Right lobe of liver (tissue), 6 donors: ENCODE measurements at regions not wholly inside any gene's neighbourhood (a gene's known extent, or its start where the extent isn't known, plus 50 kb on each side); places are given as distances from the start of the nearest gene placed in this dataset.

Experiments used
- ATAC-seq, 4 donors: fragments of 200-7000 bp; cut with Tn5 transposase; one replicate each; pipeline ENCODE4 v1.9.1; 2020; ENCODE audit warnings: mild to moderate bottlenecking in 4 of 4, moderate library complexity in 4 of 4
- DNase-seq, 3 donors: peaks; one replicate each; pipeline ENCODE4 v3.0.0-alpha.2; 2020
- H3K27ac ChIP-seq, 3 donors: fragments of 200-600 bp; one replicate each; pipeline ENCODE4 v1.8.0; 2022
- H3K27me3 ChIP-seq, 2 donors: fragments of 200-600 bp; one replicate each; pipeline ENCODE4 v1.8.0; 2022
- H3K36me3 ChIP-seq, 4 donors: fragments of 200-600 bp; sonication (generic) in 1 of 4; one replicate each; pipeline versions ENCODE4 v1.5.1 to v1.8.0; 2017 to 2022; ENCODE audit warnings: control low read depth in 1 of 4
- H3K4me1 ChIP-seq, 4 donors: fragments of 200-600 bp; sonication (generic) in 1 of 4; one replicate each; pipeline versions ENCODE4 v1.5.1 to v1.8.0; 2017 to 2022; ENCODE audit warnings: control low read depth in 1 of 4
- H3K4me3 ChIP-seq, 3 donors: fragments of 200-600 bp; one replicate each; pipeline ENCODE4 v1.8.0; 2022
- H3K9me3 ChIP-seq, 4 donors: fragments of 200-600 bp; sonication (generic) in 1 of 4; one replicate each; pipeline versions ENCODE4 v1.5.1 to v1.8.0; 2017 to 2022; ENCODE audit warnings: control low read depth in 1 of 4
- POLR2A ChIP-seq: fragments of 450-650 bp; IDR thresholded peaks from one replicate; pipeline ENCODE4 v1.6.1; 2017; ENCODE audit warnings: antibody characterized with exemption, mild to moderate bottlenecking
- WGBS: methylation state at CpG from one replicate; pipeline ENCODE4 v1.1.6; 2018; ENCODE audit warnings: low coverage, low lambda C conversion rate; ENCODE audit not compliant: insufficient coverage; ENCODE audit errors: missing lambda C conversion rate; 5-methylcytosine and 5-hydroxymethylcytosine counted together
- intact Hi-C, 2 donors: fragments of 100-400 bp; cut with DNase I; formaldehyde crosslinking; loops; one replicate each; pipeline versions ENCODE4 v1.11.2 to v1.14.1; 2022
- TF ChIP-seq, protein P1 (sequence below), 4 donors: fragments of 200-600 bp in 3 of 4; fragments of 450-650 bp in 1 of 4; IDR thresholded peaks; one replicate each; pipeline versions ENCODE4 v1.5.1 to v1.8.0; 2016 to 2022; ENCODE audit warnings: antibody characterized with exemption in 4 of 4, mild to moderate bottlenecking in 2 of 4
- donor health status: DM: no; HTN: yes; CAD: no.
- donor health status: DM: no; HTN: no; CAD: no.
- donor health status: DM: no; HTN: no; CAD: no.
- donor health status: DM: no; HTN: yes; CAD: no.
- donor health status: DM: no; HTN: yes; CAD: no.

GRCh38 chr4:57410331-57411052, 300.3 kb upstream of the IGFBP7 start:
- H3K4me3 ChIP-seq = no peak overlapping the region
- no peaks in the 10 kb centered on the region for H3K9me3 ChIP-seq

DNA sequence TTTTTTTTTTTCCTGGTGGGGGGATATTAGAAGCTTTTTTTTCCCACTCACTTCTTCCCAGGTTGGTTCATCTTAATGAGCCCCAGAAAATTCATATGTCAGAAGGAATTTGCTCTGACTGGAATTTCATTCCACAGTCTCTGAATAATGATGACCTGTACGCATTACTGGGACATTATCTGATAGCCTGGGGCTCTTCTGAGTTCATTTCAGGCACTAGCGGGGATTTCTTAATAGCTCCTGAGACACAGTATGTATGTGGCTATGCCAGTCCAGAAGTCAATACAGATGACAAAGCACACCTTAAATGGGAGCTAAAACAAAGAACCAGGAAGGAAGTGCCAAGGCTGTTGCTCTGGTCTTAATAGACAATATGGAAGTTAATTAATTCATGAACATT, 295.2 kb upstream of the IGFBP7 start:
- Histone ChIP-seq H3K27ac (no peak overlapping the region), H3K4me1 (no peaks in the 10 kb centered on the region), H3K4me3 (no peak overlapping the region), H3K27me3 (no peaks in the 10 kb centered on the region), H3K36me3 (no peaks in the 10 kb centered on the region), H3K9me3 (no peaks in the 10 kb centered on the region)
- DNase-seq (no peak), ATAC-seq (no peak)
- WGBS = 48% methylated on average over 2 of the region's 2 CpGs
- no peak for TF ChIP-seq POLR2A
- TF ChIP-seq, protein P1, sequence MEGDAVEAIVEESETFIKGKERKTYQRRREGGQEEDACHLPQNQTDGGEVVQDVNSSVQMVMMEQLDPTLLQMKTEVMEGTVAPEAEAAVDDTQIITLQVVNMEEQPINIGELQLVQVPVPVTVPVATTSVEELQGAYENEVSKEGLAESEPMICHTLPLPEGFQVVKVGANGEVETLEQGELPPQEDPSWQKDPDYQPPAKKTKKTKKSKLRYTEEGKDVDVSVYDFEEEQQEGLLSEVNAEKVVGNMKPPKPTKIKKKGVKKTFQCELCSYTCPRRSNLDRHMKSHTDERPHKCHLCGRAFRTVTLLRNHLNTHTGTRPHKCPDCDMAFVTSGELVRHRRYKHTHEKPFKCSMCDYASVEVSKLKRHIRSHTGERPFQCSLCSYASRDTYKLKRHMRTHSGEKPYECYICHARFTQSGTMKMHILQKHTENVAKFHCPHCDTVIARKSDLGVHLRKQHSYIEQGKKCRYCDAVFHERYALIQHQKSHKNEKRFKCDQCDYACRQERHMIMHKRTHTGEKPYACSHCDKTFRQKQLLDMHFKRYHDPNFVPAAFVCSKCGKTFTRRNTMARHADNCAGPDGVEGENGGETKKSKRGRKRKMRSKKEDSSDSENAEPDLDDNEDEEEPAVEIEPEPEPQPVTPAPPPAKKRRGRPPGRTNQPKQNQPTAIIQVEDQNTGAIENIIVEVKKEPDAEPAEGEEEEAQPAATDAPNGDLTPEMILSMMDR (IDR thresholded peaks at IDR 0.05) = no peak
- intact Hi-C loops = no loop called here

More at GRCh38 chr4:57410331-57411052, 300.3 kb upstream of the IGFBP7 start:
- no peak for ATAC-seq
- WGBS = 32% methylated on average over 5 of the region's 5 CpGs
- H3K4me1 ChIP-seq = no peaks in the 10 kb centered on the region
- intact Hi-C loops = no loop called here
- H3K27me3 ChIP-seq = no peaks in the 10 kb centered on the region
- no peak overlapping the region for H3K27ac ChIP-seq
- no peaks in the 10 kb centered on the region for H3K36me3 ChIP-seq
- TF ChIP-seq POLR2A = no peak
- TF ChIP-seq, protein P1 (IDR thresholded peaks at IDR 0.05) = no peak
- no peak for DNase-seq

DNA sequence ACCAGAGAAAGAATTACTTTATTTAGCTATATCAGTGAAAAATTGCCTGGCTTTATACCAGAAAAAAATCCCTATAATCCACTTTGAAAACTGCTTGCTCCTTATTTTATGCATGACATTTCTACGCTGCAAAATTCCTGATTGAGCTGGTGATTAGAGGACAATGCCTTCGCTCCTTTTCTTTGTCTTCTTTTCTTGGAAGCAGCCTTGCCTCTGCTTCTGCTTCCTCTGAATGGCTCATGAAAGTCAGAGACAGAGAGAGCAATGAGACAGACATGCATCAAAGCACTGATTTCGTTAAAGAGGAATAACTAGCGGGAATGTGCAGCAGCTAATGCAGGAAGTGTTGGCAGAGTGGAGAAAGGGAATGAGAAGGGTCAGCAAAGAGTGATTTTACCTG, 294.3 kb upstream of the IGFBP7 start:
- Histone ChIP-seq H3K4me3 (no peak overlapping the region), H3K9me3 (no peaks in the 10 kb centered on the region), H3K4me1 (no peaks in the 10 kb centered on the region), H3K27ac (no peak overlapping the region), H3K27me3 (no peaks in the 10 kb centered on the region), H3K36me3 (no peaks in the 10 kb centered on the region)
- intact Hi-C loops = no loop called here
- TF ChIP-seq, protein P1 (IDR thresholded peaks at IDR 0.05) = no peak
- no peak for TF ChIP-seq POLR2A
- DNase-seq (no peak), ATAC-seq (no peak)
- WGBS = 27% methylated on average over 4 of the region's 4 CpGs

- no peaks in the 10 kb centered on the region for H3K36me3 ChIP-seq
- no peaks in the 10 kb centered on the region for H3K9me3 ChIP-seq
- H3K4me1 ChIP-seq = no peaks in the 10 kb centered on the region
- no peak overlapping the region for H3K4me3 ChIP-seq
- H3K27me3 ChIP-seq = no peaks in the 10 kb centered on the region
- DNase-seq = no peak
- TF ChIP-seq, protein P1 (IDR thresholded peaks at IDR 0.05) = no peak
- no peak for TF ChIP-seq POLR2A
- no peak overlapping the region for H3K27ac ChIP-seq
- WGBS = 47% methylated on average over 2 of the region's 2 CpGs
- no peak for ATAC-seq
- intact Hi-C loops = no loop called here
These were observed 293.4 kb upstream of the IGFBP7 start for GRCh38 chr4:57403591-57403990.

GRCh38 chr4:57401586-57401985, 291.4 kb upstream of the IGFBP7 start:
- no peak overlapping the region for H3K27ac ChIP-seq
- no peaks in the 10 kb centered on the region for H3K27me3 ChIP-seq
- DNase-seq (no peak), ATAC-seq (no peak)
- no peak for TF ChIP-seq POLR2A
- TF ChIP-seq, protein P1 (IDR thresholded peaks at IDR 0.05) = no peak
- H3K36me3 ChIP-seq = no peaks in the 10 kb centered on the region
- H3K4me3 ChIP-seq = no peak overlapping the region
- 55% methylated on average over 4 of the region's 4 CpGs for WGBS
- H3K9me3 ChIP-seq = no peaks in the 10 kb centered on the region
- intact Hi-C loops = no loop called here
- no peaks in the 10 kb centered on the region for H3K4me1 ChIP-seq
